RKO (cell line): ENCODE measurements at regions not wholly inside any gene's neighbourhood (a gene's known extent, or its start where the extent isn't known, plus 50 kb on each side); places are given as distances from the start of the nearest gene placed in this dataset.
"Not testable (repeated sequence)": the region's sequence is repeated elsewhere in the genome, so short reads cannot be mapped to it uniquely, and the experiment has no call there.

ENCODE experiments used
- DNase-seq: peaks from one replicate; pipeline ENCODE4 v3.0.0-alpha.2; 2016; ENCODE audit warnings: low spot score

- DNase-seq = no peak
Measured at GRCh38 chr9:105114318-105114717, 130.1 kb upstream of the SLC44A1 start.

- no peak for DNase-seq
Measured at GRCh38 chr9:105114964-105115728, 129.3 kb upstream of the SLC44A1 start.

GRCh38 chr9:105116052-105116868 lies 128.2 kb upstream of the SLC44A1 start:
- DNase-seq = no peak

GRCh38 chr9:105117234-105117633 lies 127.2 kb upstream of the SLC44A1 start:
- no peak for DNase-seq

GRCh38 chr9:105118636-105119035 lies 125.8 kb upstream of the SLC44A1 start:
- no peak for DNase-seq

- DNase-seq = no peak
Measured at GRCh38 chr9:105119156-105119555, 125.3 kb upstream of the SLC44A1 start.

- no peak for DNase-seq
Measured at GRCh38 chr9:105121861-105122430, 122.5 kb upstream of the SLC44A1 start.

- DNase-seq = not testable (repeated sequence)
Measured at GRCh38 chr9:105124598-105124997, 119.9 kb upstream of the SLC44A1 start.

- DNase-seq = no peak
Measured at GRCh38 chr9:105126226-105126625, 118.2 kb upstream of the SLC44A1 start.

GRCh38 chr9:105127863-105128220 lies 116.6 kb upstream of the SLC44A1 start:
- DNase-seq = no peak

- DNase-seq = no peak
Measured at GRCh38 chr9:105128908-105129600, 115.4 kb upstream of the SLC44A1 start.

- no peak for DNase-seq
Measured at GRCh38 chr9:105129731-105130130, 114.7 kb upstream of the SLC44A1 start.

- DNase-seq = no peak
Measured at GRCh38 chr9:105131981-105132380, 112.5 kb upstream of the SLC44A1 start.

- peak; percentile 53 for DNase-seq
Measured at GRCh38 chr9:105132606-105133005, 111.8 kb upstream of the SLC44A1 start.

GRCh38 chr9:105138306-105138801 lies 106.1 kb upstream of the SLC44A1 start:
- DNase-seq = no peak

- no peak for DNase-seq
Measured at GRCh38 chr9:105141146-105141975, 103.1 kb upstream of the SLC44A1 start.

GRCh38 chr9:105141976-105142250 lies 102.5 kb upstream of the SLC44A1 start:
- no peak for DNase-seq

- DNase-seq = no peak
Measured at GRCh38 chr9:105142406-105143135, 101.9 kb upstream of the SLC44A1 start.

- DNase-seq = no peak
Measured at GRCh38 chr9:105143136-105143430, 101.4 kb upstream of the SLC44A1 start.

GRCh38 chr9:105144076-105144475 lies 100.4 kb upstream of the SLC44A1 start:
- DNase-seq = no peak

GRCh38 chr9:105144841-105145240 lies 99.6 kb upstream of the SLC44A1 start:
- no peak for DNase-seq
